NOMO-1 treated with DMSO at 0.1 percent for 48 hours (cell line): ENCODE measurements at regions not wholly inside any gene's neighbourhood (a gene's known extent, or its start where the extent isn't known, plus 50 kb on each side); places are given as distances from the start of the nearest gene placed in this dataset.
A peak's percentile ranks its signal among the peaks of the same experiment; 100 is the strongest.
"Not testable (repeated sequence)": the region's sequence is repeated elsewhere in the genome, so short reads cannot be mapped to it uniquely, and the experiment has no call there.

Experiments used
- DNase-seq: peaks from one replicate; lab custom pipeline; 2025; ENCODE audit not compliant: unreplicated experiment; lab: John Stamatoyannopoulos, UW

GRCh38 chr10:120748519-120748918, 102.6 kb upstream of the WDR11 start:
- DNase-seq, result no peak

DNA sequence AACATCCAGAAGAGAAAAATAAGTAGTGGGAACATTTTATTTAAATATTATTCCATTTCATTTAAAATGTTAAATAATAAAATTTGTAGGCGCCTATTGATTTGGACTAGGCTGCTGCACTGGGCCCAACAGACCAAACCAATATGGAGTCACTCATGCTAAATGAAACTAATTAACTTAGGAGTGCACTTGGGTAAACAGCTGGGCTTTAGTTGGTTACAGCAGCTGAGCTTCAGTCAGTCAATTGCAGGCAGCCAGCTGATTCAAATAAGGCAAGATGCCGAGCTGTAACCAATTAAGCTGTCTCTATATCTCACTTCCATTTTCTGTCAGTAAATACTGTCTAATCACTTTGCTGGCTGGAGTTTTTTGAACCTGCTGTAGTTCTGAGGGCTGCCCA, 102.1 kb upstream of the WDR11 start:
- DNase-seq, result no peak

DNA sequence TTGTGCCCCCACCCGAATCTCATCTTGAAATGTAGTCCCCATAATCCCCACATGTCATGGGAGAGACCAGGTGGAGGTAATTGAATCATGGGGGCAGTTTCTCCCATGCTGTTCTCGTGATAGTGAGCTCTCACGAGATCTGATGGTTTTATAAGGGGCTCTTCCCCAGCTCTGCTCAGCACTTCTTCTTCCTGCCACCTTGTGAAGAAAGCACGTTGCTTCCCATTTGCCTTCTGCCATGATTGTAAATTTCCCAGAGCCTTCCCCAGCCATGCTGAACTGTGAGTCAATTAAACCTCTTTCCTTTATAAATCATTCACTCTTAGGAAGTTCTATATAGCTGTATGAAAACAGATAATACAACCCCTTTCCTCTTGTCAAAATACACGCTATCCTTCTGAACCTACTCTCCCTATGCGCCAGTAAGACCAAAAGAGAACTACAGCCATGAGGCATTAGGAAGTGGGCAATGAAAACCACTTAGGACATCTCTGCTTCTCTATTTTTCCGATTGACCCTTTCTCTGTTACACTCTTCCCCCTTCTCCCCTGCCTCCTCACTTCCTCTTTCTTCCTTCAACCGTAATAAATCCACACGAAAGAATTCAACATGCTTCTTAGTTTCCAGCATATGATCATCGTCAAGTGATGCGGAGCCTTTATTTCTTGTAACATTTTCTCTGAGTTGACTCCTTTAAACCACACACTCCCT, 101.2 kb upstream of the WDR11 start:
- peak; percentile 98 for DNase-seq

GRCh38 chr10:120755771-120756170, 95.4 kb upstream of the WDR11 start:
- DNase-seq, result peak; percentile 14

DNA sequence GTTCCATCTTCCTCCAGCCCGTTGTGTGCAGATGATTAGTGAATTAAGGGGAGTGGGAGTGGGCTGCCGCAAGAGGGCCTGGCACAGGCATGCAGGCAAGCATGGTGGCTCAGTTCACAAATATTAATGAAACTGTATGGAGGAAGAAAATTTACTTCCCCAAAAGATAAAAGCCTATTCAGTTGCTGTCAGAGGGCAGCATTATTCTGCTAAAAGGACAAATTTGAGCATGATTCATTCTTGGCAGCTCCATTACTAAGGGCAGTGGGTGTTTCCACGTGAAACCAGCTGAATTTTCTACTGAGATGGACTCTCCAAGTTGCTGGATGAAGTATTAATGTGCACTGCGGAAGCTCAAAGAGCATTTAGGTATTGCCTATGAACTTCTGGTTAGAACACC, 90.9 kb upstream of the WDR11 start:
- peak; percentile 42 for DNase-seq

- DNase-seq, result no peak
These were observed 89.2 kb upstream of the WDR11 start for GRCh38 chr10:120761951-120762350.

DNA sequence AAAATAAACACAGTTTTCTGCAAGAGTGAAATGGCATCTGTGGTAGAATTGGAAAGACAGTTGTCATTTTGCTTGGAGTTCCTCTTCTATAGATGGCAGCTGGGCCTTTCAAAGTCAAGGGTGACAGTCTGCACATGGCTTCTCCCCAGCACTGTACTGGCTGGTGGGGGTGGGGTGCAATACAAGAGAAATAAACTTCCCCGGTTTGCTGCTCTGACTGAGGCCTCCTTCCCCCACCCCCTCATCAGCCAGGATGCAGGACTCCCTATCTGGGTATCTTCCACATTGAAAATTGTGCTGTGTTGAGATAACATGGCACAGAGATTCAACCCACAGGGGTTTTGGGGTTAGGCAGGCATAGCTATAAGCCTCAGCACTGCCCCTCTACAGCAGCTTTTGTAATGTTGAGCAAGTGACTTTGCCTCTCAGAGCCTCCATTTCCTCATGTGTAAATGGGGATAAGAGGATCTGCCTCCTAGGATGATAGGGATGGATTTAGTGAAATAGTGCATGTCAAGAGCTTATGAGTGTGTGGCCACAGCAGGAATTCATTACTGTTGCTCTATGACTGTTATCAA, 85.8 kb upstream of the WDR11 start:
- no peak for DNase-seq

DNA sequence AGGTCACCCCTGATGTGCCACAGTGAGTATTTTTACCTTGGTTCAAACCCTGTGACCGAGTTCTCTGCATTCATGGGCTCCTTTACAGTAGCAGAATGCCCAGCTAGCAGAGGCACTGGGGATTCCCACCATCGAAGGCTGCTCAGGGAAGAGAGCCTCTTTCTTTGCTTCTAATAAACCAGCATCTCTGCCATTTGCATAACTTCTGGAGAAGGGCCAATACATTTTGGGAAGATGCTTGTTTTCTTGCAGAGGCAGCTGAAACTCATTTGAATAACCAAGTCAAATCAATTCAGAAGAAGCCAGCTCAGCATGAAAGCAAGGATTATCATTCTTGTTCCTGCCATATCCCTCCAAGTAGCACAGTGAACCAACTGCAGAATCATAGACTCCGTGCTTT, 82.9 kb upstream of the WDR11 start:
- no peak for DNase-seq

GRCh38 chr10:120770496-120770895, 80.7 kb upstream of the WDR11 start:
- DNase-seq, result no peak

DNA sequence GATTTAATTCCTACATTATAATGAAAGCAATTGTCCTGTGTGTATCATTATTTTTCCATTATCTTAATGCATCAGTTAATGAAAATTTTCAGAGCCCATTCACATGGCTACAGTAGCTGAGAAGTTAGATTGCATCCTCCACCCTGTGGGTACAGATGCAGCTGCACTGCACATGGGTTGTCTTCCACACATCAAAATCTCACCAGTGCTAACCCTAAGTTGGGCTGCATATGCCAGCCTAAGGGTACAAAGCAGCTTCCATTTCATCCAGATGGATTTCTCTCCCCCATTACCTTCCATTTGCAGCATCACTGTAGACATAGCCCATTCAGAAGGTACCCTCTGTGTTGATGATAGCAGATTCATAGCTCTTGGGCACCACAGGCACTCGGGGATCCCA, 74.7 kb upstream of the WDR11 start:
- DNase-seq, result no peak

DNA sequence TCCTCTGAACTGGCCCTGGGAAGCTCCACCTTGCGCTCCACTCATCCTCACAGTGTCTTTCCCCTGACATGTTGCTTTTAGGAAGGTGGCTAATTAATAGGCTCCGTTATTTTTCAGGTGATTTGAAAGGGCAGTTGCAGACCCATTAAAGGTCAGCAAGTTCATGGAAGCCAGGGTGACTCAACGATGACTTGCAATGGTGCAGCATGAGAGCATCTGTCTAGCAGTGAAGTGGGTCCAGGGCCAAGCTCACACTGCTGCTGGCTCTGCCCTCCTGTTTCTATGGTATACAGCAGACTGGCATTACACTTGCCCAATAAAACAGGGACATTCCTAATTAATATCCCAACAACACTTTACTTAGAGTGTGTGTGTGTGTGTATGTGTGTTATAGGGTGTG, 68.8 kb upstream of the WDR11 start:
- no peak for DNase-seq

- DNase-seq, result no peak
These were observed 68.1 kb upstream of the WDR11 start for GRCh38 chr10:120783098-120783497.

DNA sequence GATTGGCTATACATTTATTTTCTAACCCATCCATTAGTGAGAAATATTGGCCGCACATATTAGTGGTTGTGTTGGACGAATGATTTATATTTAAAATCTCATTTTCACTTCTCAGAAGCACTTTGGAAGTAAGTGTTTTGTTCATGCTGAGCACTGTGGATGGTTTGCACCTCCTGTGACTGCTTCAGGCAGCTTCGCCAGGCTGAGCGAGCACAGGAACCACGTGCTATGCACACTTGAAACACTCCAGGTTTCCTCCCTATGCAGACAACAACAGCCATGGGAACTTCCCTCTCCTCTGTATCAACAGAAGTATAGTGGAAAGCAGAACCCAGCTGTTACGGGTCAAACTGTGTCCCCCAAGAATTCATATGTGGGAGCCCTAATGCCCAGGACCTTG, 67.3 kb upstream of the WDR11 start:
- DNase-seq, result no peak

DNA sequence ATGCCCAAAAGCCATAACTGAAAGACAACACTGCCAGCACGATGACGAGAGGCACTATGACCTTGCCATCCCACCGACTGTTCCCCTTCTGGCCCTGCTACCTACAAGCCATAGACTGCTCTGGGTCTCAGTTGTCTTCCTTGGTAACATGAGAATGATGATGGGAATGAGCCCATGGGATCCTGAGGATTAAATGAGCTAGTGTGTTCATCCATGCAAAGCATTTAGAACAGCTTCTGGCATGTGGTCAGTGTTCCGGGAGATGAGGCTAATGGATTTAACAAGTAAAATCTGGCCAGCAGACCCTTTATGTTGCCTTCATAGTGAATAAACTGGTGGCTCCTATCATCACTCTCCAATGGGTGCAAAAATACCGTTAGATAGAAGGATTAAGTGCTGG, 62.4 kb upstream of the WDR11 start:
- DNase-seq, result no peak

DNA sequence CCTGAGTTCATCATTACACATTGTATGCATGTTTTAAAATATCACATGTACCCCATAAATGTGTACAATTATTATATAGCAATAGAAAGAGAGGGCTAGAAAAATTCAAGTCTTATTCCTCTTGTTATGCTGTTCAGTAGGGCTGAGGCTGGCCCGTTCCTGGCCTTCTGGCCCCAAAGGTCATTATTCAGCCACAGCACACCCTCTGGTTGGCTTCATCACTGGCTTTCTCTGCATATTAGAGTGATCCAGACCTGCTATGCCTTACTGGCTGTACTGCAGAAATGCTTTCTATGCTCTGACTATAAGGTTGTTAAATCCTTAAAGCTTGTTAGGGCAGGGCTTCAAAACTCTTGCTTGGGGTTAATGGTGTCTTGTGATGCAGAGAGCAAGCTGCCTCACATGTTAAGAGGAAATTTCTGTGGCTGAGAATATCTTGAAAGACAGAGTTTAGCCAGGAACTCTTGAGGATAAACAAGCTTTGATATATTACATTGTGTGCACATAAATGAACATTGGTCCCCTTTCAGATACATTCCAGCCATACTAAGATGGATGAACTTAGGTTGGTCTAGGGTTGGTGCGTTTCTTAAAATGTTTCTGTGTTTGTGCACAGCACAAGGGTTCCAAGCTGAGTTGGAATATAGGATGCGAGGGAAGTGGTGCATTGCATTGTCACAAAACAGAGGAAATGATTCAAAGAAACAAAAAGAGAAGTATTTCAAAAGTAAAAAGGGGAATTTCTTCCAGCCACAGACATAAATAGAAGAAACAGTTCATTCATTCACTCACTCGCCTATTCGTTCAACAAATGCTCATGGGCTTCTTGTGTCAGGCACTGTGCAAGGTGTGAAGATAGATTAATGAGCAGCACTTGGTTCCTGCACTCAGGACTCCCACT, 61.6 kb upstream of the WDR11 start:
- DNase-seq, result peak; percentile 56

- no peak for DNase-seq
These were observed 59.8 kb upstream of the WDR11 start for GRCh38 chr10:120791316-120791715.

DNA sequence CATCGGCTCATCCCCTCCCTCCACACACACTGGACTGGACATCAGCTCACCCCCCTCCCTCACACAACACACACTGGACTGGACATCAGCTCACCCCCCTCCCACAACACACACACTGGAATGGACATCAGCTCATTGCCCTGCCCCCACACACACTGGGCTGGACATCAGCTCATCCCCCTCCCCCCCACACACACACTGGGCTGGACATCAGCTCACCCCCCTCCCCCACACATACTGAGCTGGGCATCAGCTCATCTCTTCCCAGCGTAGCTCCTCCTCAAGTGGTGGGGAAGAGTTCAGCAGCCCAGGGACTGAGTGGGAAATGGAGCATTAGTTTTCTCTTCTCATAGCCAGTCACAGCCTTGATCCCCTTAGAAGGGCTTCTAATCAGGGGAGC, 58.1 kb upstream of the WDR11 start:
- no peak for DNase-seq

DNA sequence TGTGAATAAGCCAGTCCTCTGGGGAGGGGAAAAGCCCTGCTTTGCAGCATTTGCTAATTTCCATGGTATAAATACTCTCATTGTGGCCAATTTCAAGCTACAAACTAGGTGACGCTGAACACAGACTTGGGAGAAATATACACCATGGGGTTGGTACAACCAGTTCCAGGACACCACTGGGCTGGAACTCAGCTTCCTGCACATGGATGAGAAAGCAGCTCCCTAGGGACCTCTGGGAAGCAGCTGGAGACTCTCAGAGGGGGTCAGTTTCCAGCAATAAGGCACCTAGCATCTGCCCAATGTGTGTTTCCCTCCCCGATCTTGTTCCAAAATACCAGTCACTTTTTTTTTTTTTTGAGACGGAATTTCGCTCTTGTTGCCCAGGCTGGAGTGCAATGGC, 56.8 kb upstream of the WDR11 start:
- no peak for DNase-seq

- DNase-seq, result not testable (repeated sequence)
These were observed 52.9 kb upstream of the WDR11 start for GRCh38 chr10:120798276-120798675.

DNA sequence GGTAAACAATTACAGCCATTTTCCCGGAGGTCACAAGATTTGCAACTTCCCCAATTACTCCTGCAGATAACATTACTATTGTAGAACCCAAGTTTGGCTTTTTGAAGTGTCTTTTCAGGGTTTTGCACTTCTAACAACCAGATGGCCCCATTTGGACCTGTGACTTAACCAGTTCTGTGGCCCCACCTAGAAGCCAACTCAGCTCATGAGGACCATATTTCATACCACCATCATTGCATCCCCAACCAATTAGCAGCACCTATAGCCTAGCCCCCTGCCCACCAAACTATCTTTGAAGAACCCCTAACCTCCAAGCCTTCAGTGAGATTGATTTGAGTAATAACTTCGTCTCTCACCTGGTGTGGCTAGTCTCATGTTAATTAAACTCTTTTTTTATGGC, 51.3 kb upstream of the WDR11 start:
- DNase-seq, result no peak

DNA sequence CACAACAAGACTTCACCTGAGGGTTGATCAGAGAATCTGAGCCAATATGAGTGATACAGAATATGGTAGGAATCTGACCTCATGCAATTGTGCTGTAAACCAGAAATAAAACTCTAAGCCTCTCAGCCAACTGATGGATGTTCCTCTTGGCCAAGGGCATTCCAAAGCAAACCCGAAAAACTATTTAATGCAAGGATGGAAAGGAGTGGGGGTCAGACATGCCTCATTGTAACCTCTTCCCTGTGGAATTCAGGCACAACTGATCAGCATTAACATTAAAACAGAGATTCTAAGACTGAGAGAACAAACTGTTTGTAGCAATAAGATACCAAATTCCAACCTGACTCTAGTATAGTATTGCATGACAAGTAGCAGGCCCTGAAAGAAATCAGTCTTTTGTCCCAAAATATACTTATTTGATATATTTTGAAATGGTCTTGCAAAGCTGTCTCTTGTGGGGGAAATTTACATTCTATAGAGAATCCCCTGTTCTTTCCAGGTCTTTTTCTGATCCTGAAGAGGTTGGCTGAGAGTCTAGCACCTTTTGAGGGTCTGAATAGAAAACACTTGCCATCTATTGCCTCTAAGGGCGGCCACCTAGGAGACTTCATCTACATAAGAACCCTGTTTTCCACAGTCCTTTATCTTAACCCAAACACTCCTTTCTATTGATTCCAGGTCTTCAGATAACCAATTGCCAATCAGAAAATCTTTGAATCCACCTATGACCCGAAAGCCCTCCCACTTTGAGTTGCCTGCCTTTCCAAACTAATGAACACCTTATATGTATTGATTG, 50.4 kb upstream of the WDR11 start:
- no peak for DNase-seq
